Panc1 (cell line): ENCODE measurements at regions not wholly inside any gene's neighbourhood (a gene's known extent, or its start where the extent isn't known, plus 50 kb on each side); places are given as distances from the start of the nearest gene placed in this dataset.
A peak's percentile ranks its signal among the peaks of the same experiment; 100 is the strongest.

Experiments used
- CTCF ChIP-seq: fragments of 450-650 bp; IDR thresholded peaks from 2 replicates; pipeline ENCODE4 v1.5.1; 2017; ENCODE audit warnings: mild to moderate bottlenecking
- POLR2AphosphoS5 ChIP-seq: IDR thresholded peaks from 2 replicates; pipeline ENCODE4 v1.6.1; 2012; ENCODE audit warnings: mild to moderate bottlenecking, low read depth, low read length, moderate library complexity
- REST ChIP-seq, 2 experiments: IDR thresholded peaks; 2 replicates each; pipeline ENCODE4 v1.6.1; 2011 to 2012; ENCODE audit warnings: low read depth in 2 of 2, control low read depth in 1 of 2, low read length in 1 of 2, mild to moderate bottlenecking in 1 of 2, moderate library complexity in 1 of 2; ENCODE audit not compliant: insufficient read depth in 1 of 2
- TCF7L2 ChIP-seq: IDR thresholded peaks from 2 replicates; pipeline ENCODE4 v1.6.1; 2011; ENCODE audit warnings: mild to moderate bottlenecking, low read depth, low read length, inconsistent platforms

- TF ChIP-seq CTCF (peak; percentile 28; the same call in 1 of the 2 replicates), TCF7L2 (no peak), POLR2AphosphoS5 (no peak), REST (IDR thresholded peaks at IDR 0.05; ENCODE audit: insufficient read depth in 1 of 2, low read depth in 2 of 2, low read length in 1 of 2) (no peak)
These were observed 168.6 kb downstream of the ALX1 start for GRCh38 chr12:85448548-85449139.
